Astrocyte (in vitro differentiated cells and primary cell): ENCODE measurements at regions not wholly inside any gene's neighbourhood (a gene's known extent, or its start where the extent isn't known, plus 50 kb on each side); places are given as distances from the start of the nearest gene placed in this dataset.

Experiments
- EZH2 ChIP-seq: IDR thresholded peaks from 2 replicates; pipeline ENCODE4 v1.6.1; 2012; ENCODE audit warnings: mild to moderate bottlenecking, low read length, inconsistent platforms; ENCODE audit not compliant: insufficient read depth
- TF ChIP-seq, protein P1 (sequence below): IDR thresholded peaks from 2 replicates; pipeline ENCODE4 v1.5.1; 2011; ENCODE audit warnings: low read depth, mild to moderate bottlenecking, inconsistent platforms, low read length, moderate library complexity; ENCODE audit not compliant: insufficient read depth

DNA sequence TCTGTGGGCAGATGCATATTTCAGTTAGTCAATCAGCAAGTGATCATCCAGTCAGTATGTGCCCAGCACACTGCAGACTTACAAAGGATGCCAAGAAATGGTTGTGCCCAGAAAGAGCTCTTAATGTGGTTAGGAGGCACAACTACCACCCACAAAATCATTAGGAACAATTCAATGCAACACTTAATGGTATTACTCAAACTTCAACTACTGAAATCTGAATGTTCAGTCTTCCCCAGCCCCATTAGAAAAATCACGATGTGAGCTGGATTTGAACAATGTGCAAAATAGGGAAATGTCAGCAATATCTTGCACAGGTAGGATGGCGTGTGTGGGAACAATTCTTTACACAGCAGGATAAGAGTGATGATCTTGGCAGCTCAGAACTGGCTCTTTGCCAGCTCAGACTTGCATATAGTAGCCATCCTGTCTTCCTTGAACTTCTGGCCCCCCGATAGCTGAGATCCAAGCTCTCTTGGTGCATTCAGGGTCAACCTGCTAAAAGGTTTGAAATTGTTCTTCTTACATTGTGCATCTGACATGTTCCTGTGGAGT is 556.7 kb upstream of the HTR1E start:
- TF ChIP-seq, protein P1, sequence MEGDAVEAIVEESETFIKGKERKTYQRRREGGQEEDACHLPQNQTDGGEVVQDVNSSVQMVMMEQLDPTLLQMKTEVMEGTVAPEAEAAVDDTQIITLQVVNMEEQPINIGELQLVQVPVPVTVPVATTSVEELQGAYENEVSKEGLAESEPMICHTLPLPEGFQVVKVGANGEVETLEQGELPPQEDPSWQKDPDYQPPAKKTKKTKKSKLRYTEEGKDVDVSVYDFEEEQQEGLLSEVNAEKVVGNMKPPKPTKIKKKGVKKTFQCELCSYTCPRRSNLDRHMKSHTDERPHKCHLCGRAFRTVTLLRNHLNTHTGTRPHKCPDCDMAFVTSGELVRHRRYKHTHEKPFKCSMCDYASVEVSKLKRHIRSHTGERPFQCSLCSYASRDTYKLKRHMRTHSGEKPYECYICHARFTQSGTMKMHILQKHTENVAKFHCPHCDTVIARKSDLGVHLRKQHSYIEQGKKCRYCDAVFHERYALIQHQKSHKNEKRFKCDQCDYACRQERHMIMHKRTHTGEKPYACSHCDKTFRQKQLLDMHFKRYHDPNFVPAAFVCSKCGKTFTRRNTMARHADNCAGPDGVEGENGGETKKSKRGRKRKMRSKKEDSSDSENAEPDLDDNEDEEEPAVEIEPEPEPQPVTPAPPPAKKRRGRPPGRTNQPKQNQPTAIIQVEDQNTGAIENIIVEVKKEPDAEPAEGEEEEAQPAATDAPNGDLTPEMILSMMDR = no peak
- TF ChIP-seq EZH2 = no peak
